Activated naive CD4-positive, alpha-beta T cell treated with anti-CD3 and anti-CD28 coated beads, Interleukin-2, amount 50 U/mL, for 72 hours (primary cell): ENCODE measurements at regions not wholly inside any gene's neighbourhood (a gene's known extent, or its start where the extent isn't known, plus 50 kb on each side); places are given as distances from the start of the nearest gene placed in this dataset.

Experiments
- ATAC-seq, 2 donors: fragments of 150-1000 bp; cut with Tn5 transposase; 2 replicates each; pipeline ENCODE4 v1.10.0; 2021; ENCODE audit warnings: mild to moderate bottlenecking in 2 of 2, moderate library complexity in 2 of 2
- DNase-seq, 2 donors: peaks; one replicate each; pipeline ENCODE4 v3.0.0; 2021 to 2022; ENCODE audit warnings: low spot score in 2 of 2
- H3K27ac Mint-ChIP-seq, 2 donors: one replicate each; pipeline ENCODE4 v1.8.0; 2022; ENCODE audit warnings: mild to moderate bottlenecking in 2 of 2, mixed read lengths in 2 of 2
- H3K36me3 Mint-ChIP-seq, 2 donors: one replicate each; pipeline ENCODE4 v1.8.0; 2022; ENCODE audit warnings: mixed read lengths in 2 of 2
- H3K9me3 Mint-ChIP-seq, 2 donors: one replicate each; pipeline ENCODE4 v1.8.0; 2022; ENCODE audit warnings: mixed read lengths in 2 of 2

- Mint-ChIP-seq H3K27ac (no peak overlapping the region), H3K36me3 (peaks cover 5 to 8% of the 10 kb centered on the region in 2 donors), H3K9me3 (peaks cover 5 to 14% of the 10 kb centered on the region in 2 donors)
- DNase-seq (no peak), ATAC-seq (peak; percentile 16 to 25)
Measured at GRCh38 chr15:94177112-94177511, 54.2 kb upstream of the MCTP2 start.

- no peak overlapping the region for H3K27ac Mint-ChIP-seq
- peaks cover 5 to 14% of the 10 kb centered on the region in 2 donors for H3K9me3 Mint-ChIP-seq
- ATAC-seq (no peak), DNase-seq (no peak)
- H3K36me3 Mint-ChIP-seq = peaks cover 5 to 8% of the 10 kb centered on the region in 2 donors
Measured at GRCh38 chr15:94175420-94175819, 55.9 kb upstream of the MCTP2 start.

DNA sequence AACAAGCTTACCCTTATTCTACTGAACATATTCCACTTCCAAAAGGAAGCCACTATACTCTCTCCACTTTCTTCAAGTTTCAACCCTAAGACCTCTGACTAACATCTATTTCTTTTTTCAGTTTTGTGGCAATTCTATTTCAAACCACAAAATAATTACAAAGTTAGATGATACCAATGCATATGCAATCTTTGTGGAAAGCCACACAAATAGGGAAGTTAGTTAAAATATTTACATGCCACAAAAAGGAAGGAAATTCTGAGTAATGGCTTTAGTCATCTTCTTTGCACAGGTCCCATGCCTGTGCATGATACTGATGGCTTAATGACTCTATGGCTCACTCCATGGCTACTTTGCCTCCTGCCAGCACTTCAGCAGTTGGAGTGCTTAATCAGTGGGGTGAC is 57.0 kb upstream of the MCTP2 start:
- Mint-ChIP-seq H3K9me3 (peaks cover 5 to 14% of the 10 kb centered on the region in 2 donors), H3K27ac (peak overlapping the region in 1 of 2 donors; percentile 17), H3K36me3 (peaks cover 5 to 8% of the 10 kb centered on the region in 2 donors)
- DNase-seq (peak in 1 of 2 donors; percentile 8), ATAC-seq (peak; percentile 95 to 98)

GRCh38 chr15:94168250-94168649 is 63.1 kb upstream of the MCTP2 start:
- DNase-seq = peak in 1 of 2 donors; percentile 27
- no peak for ATAC-seq
- Mint-ChIP-seq H3K36me3 (no peaks in the 10 kb centered on the region), H3K9me3 (peaks cover 8 to 17% of the 10 kb centered on the region in 2 donors), H3K27ac (no peak overlapping the region)

- DNase-seq = no peak
- H3K9me3 Mint-ChIP-seq = peaks cover 3 to 10% of the 10 kb centered on the region in 2 donors
- no peak for ATAC-seq
- H3K36me3 Mint-ChIP-seq = no peaks in the 10 kb centered on the region
- H3K27ac Mint-ChIP-seq = no peak overlapping the region
Measured at GRCh38 chr15:94164971-94165370, 66.4 kb upstream of the MCTP2 start.

- Mint-ChIP-seq H3K36me3 (no peaks in the 10 kb centered on the region), H3K9me3 (peaks cover 3 to 10% of the 10 kb centered on the region in 2 donors), H3K27ac (no peak overlapping the region)
- peak in 1 of 2 donors; percentile 69 for DNase-seq
- peak; percentile 50 to 64 for ATAC-seq
Measured at GRCh38 chr15:94164202-94164807, 67.1 kb upstream of the MCTP2 start.

GRCh38 chr15:94162939-94163338 is 68.4 kb upstream of the MCTP2 start:
- Mint-ChIP-seq H3K27ac (no peak overlapping the region), H3K9me3 (peaks cover 3 to 10% of the 10 kb centered on the region in 2 donors), H3K36me3 (no peaks in the 10 kb centered on the region)
- DNase-seq (no peak), ATAC-seq (no peak)

DNA sequence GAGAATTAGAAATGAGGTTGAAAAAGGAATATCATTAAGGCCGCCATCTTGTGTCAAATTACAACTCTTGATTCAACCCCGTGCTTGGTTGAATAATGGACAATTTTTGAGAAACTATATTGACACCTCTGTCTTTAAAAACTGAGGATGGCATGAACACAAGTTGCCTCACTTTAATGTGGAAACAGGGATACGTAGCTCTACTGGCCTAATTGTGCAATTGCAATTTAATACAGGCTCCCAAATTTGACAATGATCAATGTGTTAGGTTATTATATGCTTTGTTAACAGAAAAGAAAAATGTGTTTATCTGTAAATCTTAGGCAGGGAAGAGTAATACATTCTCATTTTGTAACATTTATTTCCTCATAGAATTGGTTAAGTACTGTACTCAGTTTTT is 77.1 kb upstream of the MCTP2 start:
- H3K36me3 Mint-ChIP-seq = peaks cover 0 to 7% of the 10 kb centered on the region in 2 donors

GRCh38 chr15:94145046-94145445 is 86.3 kb upstream of the MCTP2 start:
- ATAC-seq (no peak), DNase-seq (no peak)
- Mint-ChIP-seq H3K36me3 (no peaks in the 10 kb centered on the region), H3K9me3 (peaks cover 8 to 11% of the 10 kb centered on the region in 2 donors), H3K27ac (no peak overlapping the region)

More for the DNA sequence above, 77.1 kb upstream of the MCTP2 start:
- no peak for DNase-seq
- Mint-ChIP-seq H3K9me3 (peaks cover 8 to 13% of the 10 kb centered on the region in 2 donors), H3K27ac (no peak overlapping the region)
- ATAC-seq = no peak

DNA sequence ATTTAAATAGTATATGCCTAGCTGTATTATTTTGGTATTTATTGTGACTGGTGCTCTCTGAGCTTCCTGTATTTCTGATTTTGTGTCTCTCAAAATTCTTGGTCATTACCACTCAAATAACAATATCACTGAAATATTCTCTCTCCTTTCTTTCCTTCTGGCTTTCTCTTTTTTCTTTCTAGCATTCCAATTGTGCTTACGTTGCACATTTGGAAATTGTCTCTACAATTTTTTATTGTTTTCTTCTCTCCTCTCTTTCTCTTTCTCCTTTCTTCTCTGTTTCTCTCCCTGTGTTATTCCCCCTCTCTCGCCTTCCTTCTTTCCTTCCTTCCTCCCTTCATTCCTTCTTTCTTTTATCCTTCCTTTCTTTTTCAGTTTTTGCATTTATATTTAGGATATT is 89.6 kb upstream of the MCTP2 start:
- no peak for DNase-seq
- ATAC-seq = no peak
- H3K36me3 Mint-ChIP-seq = no peaks in the 10 kb centered on the region
- peaks cover 8 to 11% of the 10 kb centered on the region in 2 donors for H3K9me3 Mint-ChIP-seq
- H3K27ac Mint-ChIP-seq = no peak overlapping the region

DNA sequence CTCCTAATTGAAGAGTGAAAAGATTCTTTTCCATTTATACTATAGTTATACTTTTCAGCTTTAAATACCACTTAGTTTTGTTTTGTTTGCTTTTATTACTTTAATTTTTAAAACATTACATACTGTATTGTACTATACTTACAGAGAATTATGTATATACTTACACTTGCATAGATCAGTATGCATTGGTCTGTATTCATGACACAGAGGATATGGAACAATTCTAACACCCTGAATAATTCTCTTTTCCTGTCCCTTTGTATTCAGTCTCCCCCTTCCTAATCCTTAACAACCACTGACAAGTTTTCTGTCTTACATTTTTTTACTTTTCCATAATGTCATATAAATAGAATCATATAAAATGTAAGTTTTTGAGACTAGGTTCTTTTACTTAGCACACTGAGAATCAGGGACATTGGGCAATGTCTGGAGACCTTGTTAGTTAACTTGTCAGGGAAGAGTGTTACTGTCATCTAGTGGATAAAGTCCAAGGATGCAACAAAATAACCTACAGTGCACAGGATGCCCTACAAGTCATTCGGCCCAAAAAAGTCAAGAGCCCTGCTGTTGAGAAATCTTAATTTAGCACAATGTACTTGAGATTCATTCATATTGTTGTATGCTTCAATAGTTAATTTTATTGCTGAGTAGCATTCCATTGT is 95.7 kb upstream of the MCTP2 start:
- H3K36me3 Mint-ChIP-seq = no peaks in the 10 kb centered on the region
- no peak overlapping the region for H3K27ac Mint-ChIP-seq
- ATAC-seq (no peak), DNase-seq (no peak)
- H3K9me3 Mint-ChIP-seq = no peaks in the 10 kb centered on the region

DNA sequence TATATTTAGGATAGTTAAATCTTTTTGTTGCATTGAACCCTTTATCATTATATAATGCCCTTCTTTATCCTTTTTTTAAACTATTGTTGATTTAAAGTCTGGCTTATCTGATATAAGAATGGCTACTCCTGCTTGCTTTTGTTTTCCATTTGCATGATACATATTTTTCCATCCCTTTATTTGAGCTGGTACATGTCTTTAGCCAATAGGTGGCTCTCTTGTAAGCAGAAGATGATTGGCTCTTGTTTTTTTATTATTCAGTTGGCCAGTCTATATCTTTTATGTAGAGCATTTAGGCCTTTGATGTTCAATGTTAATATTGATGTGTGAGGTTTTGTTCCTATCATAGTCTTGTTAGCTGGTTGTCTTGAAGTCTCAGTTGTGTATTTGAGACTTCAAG is 99.5 kb upstream of the MCTP2 start:
- no peak for ATAC-seq

DNA sequence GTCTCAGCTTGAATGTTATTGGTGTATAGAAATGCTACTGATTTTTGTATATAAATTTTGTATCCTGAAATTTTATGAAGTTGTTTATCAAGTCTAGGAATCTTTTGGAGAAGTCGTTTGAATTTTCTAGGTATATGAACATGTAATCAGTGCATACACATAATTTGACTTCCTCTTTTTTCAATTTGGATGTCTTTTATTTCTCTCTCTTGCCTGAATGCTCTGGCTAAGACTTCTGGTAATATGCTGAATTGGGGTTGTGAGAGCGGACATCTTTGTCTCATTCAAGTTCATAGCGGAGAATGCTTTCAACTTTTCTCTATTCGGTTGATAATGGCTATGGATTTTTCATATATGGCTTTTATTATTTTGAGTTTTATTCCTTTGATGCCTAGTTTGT is 100.9 kb upstream of the MCTP2 start:
- DNase-seq (no peak), ATAC-seq (no peak)
- Mint-ChIP-seq H3K9me3 (no peaks in the 10 kb centered on the region), H3K27ac (no peak overlapping the region), H3K36me3 (no peaks in the 10 kb centered on the region)

More for the DNA sequence above, 99.5 kb upstream of the MCTP2 start:
- Mint-ChIP-seq H3K27ac (no peak overlapping the region), H3K9me3 (no peaks in the 10 kb centered on the region), H3K36me3 (no peaks in the 10 kb centered on the region)
- no peak for DNase-seq

GRCh38 chr15:94127006-94127405 is 104.4 kb upstream of the MCTP2 start:
- ATAC-seq (no peak), DNase-seq (no peak)
- no peak overlapping the region for H3K27ac Mint-ChIP-seq
- no peaks in the 10 kb centered on the region for H3K9me3 Mint-ChIP-seq
- no peaks in the 10 kb centered on the region for H3K36me3 Mint-ChIP-seq

DNA sequence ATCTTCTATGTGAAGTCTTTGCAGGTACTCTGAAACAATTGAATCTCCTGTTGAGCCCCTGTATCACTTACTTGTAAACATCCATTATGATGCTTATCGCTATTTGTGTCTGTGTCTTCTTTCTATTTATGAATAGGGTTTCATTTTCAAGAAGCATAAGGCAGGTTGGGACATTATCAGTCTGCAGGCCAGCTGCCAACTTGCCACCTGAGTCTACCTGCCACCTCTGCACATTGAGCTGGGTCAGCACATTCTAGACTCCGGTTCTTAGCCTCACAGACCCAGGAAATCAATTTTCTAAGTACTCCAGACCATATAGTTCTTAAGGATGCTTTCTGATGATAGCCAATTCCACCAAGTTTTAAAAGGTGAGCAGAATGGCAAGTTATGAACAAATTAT is 105.7 kb upstream of the MCTP2 start:
- no peak for ATAC-seq
- Mint-ChIP-seq H3K9me3 (no peaks in the 10 kb centered on the region), H3K27ac (no peak overlapping the region), H3K36me3 (no peaks in the 10 kb centered on the region)
- DNase-seq = no peak

GRCh38 chr15:94125156-94125555 is 106.2 kb upstream of the MCTP2 start:
- ATAC-seq = no peak
- Mint-ChIP-seq H3K9me3 (no peaks in the 10 kb centered on the region), H3K36me3 (no peaks in the 10 kb centered on the region), H3K27ac (no peak overlapping the region)
- DNase-seq = no peak

GRCh38 chr15:94122516-94122915 is 108.8 kb upstream of the MCTP2 start:
- Mint-ChIP-seq H3K9me3 (no peaks in the 10 kb centered on the region), H3K36me3 (no peaks in the 10 kb centered on the region), H3K27ac (no peak overlapping the region)
- ATAC-seq = no peak
- DNase-seq = no peak
